GDM1 (cell line): ENCODE measurements at regions not wholly inside any gene's neighbourhood (a gene's known extent, or its start where the extent isn't known, plus 50 kb on each side); places are given as distances from the start of the nearest gene placed in this dataset.

Experiments used
- DNase-seq: peaks from one replicate; lab custom pipeline; 2025; lab: John Stamatoyannopoulos, UW

DNA sequence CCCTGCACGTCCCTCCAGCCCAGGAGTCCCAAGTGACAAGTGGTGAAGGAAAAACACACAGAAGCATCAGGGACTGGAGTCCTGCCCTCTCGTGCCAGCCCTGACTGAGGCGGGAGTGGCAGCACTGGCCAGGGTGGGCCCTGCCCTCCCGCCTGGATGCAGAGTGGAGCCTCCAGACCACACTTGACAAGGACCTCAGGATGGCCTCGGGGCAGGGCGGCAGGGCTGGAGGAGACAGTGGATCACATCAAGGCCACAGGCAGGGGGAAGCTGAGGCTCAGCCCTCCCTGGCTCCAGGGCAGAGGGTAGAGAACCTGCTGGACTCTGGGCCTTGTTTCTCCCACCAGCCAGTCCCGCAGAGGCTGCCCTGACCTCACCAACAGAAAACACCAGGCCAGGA is 128.8 kb upstream of the CDH4 start:
- DNase-seq, result no peak

DNA sequence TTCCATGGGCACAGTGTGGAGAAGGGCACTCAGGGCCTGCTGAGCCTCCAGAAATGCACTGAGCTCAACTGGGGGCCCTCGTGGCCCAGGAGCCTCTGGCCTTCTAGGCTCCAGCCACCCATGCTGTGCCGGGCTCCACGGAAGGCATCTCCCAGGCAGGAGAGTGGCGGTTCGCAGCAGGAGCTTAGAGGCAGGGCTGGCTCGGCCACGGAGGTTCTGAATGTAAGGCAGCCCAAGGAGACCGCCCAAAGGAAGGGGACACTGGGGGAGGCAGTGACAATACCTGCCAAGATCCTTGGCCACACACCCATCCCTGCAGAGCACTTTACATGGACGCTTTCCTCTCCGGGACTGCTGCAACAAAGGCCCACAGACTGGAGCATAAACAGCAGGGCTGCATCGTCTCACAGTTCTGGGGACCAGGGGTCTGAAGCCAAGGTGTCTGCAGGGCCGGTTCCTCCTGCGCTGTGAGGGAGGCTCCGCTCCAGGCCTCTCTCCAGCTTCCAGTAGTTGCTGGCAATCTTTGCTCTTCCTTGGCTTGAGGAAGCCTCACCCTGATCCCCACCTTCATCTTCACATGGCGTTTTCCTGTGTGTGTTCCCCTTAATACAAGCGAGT is 128.2 kb upstream of the CDH4 start:
- DNase-seq, result no peak

DNA sequence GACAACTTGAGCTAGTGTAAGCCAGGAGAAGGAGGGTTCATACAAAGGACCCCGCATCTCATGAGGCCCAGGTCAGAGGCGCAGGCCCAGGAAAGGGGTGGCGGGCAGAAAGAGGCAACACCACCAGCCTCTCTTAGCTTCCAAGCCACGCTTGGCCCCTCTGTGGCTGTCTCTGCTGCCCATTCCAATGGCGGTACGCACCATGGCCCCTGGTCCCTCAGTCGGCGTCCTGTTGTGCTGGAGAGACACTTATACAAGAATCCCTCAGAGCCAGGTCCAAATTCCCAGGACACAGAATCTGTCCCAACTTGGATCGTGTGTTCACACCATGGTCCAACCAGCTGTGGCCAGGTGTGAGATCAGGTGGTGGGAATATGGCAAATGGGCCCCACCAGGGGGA is 127.0 kb upstream of the CDH4 start:
- DNase-seq, result no peak

DNA sequence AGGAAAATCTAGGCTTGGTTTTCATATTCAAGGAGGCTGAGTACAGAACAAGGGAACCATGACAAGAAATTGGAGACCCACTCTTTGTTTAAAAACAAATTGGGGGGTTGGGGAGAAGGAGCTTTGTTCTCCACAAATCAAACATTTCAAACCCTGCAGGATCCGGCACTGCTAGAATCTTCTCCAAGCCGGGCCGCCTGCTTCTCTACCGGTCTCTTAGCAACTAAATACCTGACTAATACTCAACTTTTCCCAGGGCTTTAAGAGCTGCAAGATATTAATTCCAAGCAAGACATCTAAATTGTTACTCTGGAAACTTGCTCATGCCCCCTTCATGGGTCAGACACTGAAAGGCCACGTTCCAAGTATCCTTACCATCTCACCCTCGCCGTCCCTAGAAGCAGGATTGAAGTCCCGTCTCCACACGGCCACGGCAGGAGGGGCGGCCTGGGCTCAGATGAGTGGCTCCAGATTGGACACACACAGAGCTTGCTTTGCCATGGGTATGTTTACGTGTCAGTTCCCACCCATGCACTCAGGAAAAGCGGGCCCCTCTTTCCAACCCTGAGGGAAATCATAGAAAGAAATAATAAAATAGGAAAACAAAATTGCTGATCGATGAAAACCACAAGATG is 126.4 kb upstream of the CDH4 start:
- no peak for DNase-seq

DNA sequence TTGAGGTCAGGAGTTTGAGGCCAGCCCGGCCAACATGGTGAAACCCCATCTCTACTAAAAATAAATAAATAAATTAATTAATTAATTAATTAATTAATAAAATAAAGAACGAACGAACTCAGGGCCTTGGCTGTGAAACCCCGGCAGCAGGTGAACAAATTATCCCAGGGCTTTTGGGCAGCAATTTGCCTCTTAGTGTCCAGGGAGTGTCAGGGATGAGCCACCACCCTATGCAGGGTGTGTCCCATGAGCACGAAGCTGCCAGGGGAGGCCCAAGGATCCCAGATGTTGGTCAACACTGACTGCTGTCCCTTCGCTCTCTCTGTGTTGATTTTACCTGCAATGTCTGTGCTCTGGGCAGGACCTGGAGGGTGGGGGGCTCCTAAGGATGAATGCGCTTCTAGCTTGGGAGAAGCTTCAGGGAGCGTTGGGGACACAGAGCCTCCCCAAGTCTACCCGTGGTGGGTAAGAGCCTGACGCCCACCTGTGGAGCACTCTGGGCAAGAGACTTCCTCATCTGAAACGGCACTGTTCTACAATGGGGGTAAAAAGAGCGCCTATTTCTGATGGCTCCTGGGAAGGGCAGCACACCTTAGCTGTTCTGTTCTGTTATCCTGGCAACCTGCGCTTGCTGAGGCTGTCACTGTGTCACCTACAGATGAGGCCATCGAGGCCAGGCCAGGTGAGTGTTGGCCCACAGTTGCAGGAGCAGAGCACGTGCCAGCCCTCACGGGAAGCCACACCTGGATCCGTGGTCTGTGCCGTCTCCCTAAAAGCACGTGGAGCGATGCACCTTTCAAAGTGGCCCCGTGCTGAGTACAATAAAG is 125.5 kb upstream of the CDH4 start:
- no peak for DNase-seq

DNA sequence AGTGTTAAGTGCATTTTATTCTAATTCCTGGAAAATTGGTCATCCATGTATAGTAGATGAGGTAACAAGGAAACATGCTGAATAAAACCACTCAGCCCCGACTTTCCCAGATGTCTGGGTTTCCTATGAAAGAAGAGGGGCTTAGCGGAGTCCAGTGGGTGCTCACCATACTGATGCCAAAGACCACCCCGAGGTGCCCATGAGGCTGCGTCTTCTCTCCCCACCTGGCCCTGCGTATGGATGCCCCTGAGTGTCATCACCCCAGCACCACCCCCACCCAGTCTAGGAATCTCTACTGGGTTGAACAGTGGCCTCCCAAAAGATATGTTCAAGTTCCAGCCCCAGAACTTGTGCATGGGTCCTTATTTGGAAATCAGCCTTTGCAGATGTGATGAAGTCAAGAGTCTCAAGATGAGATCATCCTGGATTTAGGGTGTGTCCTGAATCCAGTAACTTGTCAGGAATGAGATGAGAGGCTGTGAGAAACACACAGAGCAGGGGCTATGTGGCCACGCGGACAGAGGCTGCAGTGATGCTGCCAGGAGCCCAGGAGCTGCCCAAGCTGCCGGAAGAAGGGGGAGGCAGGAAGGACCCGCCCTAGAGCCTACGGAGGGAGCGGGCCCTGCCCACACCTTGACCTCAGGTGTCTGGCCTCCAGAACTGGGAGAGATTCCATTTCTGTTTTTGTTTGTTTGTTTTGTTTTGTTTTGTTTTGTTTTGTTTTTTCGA is 124.6 kb upstream of the CDH4 start:
- DNase-seq, result no peak

DNA sequence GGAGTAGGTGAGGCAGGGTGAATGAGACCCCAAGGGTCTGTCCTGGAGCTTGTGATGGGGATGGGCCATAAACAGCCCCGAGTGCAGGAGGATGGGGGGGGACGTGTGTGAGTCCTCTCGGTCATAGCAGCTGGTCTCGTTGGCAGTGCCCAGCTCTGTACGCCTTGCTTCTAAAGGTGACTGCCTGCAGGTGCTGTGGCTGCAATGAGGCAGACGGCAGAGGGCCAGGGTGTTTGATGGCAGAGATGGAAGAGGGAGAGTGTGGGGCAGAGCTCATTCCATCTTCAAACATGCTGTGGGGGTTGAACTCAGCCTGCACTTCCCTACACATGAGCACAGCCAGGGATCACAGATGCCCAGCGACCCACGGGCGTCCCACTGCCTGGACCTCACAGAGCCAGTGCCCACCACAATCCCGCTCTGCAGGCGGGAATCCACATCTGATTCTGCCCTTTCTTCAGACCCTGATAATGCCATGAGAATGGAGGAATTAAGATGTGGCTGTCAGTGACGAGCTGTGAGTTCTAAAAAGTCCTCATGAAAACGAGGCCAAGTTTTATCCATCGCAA is 123.3 kb upstream of the CDH4 start:
- no peak for DNase-seq

DNA sequence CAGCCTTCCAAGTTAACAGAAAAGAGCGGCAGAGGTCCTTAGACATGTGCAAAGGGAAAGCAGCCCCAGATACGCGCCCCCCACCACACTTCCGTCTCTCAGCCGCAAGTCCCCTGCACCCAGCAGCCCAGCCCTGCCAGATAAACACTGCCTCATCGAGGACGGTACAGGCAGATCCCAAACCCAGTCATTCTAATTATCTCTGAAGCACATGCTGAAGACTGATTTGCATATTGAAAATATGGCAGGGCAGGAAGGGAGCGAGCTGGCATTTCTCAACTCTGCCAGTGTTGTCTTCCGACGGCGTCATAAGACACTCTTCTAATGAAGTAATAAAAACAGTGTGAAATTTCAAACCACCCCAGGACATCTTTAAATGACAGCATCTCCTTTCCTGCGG is 122.8 kb upstream of the CDH4 start:
- DNase-seq, result no peak

DNA sequence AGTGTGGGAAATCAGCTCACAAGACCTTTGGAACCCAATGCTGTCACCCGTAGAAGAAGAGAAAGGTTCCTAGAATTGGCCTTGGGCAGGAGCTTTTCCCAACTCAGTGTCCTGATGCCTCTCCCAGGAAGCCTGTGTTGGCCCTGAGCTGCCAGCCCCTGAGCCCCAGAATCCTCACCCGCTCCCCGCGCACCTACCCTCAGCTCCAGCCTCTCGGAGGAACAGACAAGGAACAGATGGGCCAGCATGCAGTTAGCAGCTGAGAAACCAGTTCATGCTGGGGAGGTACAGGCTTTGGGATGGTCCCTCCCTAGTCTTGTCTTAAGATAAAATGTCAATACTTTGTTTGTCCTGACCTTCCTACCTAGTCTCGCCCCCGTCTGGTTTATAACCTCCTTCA is 121.9 kb upstream of the CDH4 start:
- DNase-seq, result no peak

DNA sequence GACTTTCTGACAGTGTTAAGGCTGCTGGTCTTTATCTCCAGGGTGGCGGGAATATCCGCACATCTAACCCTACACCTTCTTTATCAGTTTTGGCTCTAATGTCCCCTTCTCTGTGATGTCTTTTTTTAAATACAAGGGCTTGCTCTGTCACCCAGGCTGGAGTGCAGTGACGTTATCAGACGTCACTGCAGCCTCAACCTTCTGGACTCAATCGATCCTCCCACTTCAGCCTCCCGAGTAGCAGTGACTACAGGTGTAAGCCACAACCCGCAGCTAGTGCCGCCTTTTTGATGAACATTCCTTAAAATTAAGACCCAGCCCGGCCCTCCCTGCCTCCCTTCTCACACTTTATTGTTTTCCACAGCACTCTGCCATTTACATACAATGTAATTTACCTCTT is 120.1 kb upstream of the CDH4 start:
- no peak for DNase-seq

DNA sequence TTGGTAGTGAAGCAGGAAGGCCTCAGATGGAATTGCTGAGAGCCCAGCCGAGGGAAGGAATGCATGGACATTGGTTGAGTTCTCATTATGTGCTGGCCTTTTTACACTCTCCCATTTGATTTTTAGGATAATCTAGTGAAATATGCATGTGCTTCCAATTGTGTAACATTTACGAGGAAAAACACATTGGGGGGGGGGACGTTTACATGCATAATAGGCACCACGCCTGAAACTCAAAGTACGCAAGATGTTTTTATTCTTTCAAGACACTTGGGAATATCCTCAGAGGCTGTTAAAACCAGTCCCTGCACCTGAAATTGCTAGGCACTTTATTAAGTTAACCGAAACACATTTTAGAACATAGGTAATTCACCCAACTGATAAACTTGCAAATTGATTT is 118.5 kb upstream of the CDH4 start:
- no peak for DNase-seq

DNA sequence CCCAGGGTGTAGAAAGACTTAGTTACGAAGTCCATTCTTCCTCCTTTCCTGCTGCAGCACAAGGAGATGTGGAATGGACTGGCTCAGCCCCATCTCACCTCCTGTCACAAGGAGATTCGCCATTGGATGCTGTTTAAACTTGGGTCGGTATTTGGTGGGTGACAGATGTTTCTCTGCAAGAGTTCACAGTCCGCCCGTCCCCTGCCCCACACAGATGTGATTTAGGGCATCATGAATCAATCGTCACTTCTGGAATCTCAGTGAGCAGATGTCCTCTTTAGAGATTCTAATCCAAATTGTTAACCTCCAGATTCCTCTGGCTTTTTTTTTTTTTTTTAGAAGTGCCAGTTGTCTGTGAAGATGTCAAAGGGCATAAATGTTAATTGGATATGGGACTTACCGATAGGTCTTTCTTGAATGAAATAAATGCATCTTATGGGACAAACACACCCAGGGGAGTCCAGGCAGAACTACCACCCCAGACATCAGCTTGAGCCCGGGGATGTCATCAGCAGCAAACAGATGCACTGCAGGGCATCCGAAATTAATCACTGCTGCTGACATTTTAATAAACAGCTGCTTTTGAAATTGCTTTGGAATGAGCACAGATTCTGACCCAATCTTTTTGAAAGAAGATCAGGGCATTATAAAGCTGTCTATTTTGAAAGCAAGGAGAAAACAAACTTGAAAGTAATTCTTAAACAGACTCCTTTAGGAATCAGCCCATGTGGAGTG is 117.6 kb upstream of the CDH4 start:
- no peak for DNase-seq

DNA sequence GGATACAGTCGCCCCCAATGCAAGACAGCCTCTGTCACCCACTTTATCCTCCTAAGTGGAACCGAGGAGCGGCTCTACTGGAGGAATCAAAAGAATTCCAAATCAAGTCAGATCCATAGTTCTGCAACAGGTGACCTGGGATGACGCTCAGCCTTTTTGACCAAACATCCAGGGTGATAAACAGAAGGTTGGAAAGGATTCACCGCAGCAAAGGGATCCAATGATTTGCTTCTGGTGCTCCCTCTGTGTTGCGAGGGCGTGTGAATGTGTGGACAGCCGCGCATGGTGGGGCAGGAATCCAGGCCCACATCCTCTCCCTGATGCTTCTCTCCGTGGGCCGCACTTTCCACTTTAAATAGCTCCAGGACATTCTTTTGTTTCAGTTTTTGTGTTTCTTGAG is 116.8 kb upstream of the CDH4 start:
- no peak for DNase-seq

DNA sequence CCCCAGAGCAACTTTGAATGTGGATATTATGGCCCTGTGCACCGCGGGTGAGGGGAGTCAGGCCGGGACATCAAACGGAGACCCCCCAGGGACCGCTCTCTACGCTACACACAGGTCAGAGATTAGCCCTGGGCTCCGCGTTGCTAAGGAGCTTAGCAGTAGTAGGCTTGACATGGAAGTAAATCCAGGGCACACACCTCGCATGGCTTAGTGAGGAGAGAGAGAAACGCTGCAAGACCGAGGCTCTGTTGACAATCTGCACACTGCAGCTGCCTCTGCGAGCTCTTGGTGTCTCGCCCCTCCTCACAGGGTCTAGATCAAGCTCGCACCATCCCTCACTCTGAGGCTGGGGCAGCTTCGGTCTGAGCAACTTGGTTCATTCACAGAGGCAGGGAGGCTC is 116.1 kb upstream of the CDH4 start:
- no peak for DNase-seq

DNA sequence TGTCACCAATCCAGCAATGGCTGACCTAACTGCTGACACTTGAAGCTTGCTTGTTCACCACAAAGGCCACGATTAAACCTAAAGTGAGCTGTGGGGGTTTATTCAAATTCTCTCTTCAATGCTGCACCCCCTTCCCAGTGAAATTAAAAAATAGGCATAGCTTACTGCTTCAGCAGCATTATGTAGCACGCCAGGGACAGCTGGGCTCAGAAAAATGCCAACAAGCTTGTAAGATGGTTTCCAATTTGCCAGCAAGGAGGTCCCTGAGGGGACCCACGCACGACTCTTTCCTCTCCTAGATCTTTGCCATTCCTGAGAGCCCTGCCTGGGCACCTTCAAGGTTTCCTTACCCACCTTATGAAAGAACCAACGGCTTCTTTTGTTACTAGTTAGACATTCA is 113.5 kb upstream of the CDH4 start:
- DNase-seq, result no peak

DNA sequence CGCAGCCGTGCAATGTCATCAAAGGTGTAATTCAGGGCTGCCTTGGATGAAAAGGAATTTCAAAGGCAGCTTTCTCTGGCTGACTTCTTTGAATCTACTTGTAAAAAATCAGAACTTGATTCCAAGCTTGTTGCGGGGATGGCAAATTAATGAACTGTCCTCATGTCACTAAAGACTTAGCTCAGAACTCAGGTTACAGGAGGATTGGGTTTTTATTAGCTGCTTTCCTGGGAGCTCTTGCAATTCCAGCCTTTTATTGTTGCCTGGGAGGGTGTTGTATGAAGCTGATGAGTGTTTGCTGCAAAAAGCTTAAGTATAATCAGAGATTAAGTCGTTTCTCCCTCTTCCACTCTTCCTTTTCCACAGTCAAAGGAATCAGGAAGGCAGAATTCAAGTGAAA is 113.0 kb upstream of the CDH4 start:
- DNase-seq, result no peak

DNA sequence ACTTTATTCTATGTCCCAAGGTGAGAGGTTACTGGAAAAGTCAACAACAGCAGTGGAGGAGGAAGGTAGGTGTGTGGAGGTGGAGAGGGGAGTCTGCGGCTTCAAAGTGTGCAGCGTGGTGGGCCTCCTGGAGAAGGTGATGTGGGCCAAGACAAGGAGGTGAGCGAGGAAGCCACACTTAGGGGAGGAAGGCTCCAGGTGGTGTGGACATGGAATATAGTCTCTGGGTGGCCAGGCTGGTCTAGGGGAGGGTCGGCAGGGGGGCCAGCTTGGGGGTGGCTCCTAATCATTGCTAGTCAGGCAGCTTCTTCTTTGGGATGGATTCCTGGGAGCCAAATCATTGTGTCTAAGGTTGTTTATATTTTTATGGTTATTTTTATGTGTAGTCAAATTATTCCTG is 111.5 kb upstream of the CDH4 start:
- DNase-seq, result no peak

DNA sequence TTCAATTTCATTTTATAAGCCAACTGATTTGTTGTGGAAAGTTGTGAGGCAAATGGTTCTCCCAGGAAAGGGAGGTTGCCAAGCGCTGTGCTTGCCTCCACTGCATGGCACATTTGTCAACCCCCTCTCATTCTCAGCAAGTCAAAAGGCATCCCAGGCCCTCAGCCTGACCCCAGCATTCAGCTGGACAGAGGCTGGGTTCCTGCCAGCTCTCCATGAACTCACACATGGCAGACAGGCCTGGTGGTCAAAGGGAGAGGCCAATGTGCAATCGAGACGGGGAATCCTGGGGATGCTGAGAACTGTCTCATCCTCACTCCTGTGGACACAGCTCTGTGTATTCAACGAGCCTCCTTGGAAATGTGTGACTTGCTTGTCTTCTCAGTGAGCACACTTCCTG is 106.0 kb upstream of the CDH4 start:
- DNase-seq, result no peak

DNA sequence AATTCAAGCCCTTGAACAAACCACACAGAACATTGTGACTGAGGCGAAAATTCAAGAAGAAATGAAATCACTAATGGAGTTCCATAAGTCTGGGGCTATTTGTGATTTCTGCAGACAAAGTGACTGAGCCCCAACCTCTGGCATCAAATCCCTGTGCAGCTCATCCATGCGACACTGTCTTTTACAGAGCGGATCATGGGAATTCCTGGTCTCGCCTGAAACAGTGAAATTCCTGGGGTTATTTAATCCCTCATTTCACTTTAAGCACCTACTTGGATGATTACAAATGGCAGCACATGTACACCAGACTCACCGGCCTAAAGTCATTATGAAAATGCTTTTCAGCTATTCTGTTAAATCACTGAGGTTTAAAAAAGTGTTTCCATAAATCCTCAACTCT is 102.4 kb upstream of the CDH4 start:
- no peak for DNase-seq

DNA sequence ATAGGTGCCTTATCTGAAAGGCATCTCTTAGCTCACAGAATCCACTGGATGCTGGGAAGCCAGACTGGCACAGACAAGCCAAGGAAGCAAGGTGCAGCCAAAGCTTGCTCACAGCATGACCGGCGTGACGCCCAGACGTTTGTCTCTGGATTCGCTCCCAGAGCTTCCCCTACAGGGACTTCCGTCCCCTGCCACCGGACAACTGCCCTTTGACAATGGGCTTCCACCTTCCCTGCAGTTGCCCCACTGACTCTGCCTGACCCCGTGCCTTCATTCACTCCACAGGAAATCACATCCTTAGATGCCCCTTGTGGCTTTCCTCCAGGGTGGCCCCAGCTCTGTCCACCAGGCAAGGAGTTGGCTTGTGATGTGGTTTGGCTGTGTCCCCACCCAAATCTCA is 94.8 kb upstream of the CDH4 start:
- DNase-seq, result no peak

DNA sequence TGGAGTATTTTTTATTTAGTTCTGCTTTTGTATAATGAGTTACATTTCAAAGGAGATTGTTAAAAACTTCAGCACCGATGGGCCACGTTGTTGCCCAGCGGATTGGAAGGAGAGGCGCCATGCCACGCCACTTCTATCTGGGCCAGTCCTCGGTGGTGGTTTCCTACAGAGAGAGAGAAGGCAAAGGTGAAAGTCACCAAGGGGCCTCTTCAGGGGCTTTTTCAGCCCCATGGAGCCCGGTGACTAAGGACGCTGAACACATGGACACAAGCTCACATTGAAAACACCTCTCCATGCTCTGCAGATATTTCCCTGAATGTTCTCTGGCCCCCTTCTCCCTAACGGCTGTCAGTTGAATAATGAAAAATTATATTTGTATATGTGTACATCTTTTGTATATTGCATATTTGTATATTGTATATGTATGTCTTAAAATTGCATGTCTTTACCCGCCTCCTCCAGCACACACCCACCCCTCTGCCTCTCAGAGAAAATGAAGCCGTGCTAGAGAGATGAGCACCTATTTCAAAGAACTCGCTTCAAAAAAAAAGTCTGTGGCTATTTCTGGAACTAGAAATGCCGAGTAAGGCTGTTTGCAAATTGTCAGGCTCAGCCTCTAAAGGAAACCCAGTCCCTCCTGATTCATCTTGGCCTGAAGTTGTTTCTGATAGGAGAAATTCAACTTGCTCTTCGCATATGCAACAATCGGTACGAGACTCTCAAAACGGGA is 91.9 kb upstream of the CDH4 start:
- DNase-seq, result no peak
